Thoracic aorta (tissue), 2 donors: ENCODE measurements at regions not wholly inside any gene's neighbourhood (a gene's known extent, or its start where the extent isn't known, plus 50 kb on each side); places are given as distances from the start of the nearest gene placed in this dataset.

ENCODE experiments used
- ATAC-seq: fragments of 150-250 bp; one replicate; pipeline ENCODE4 v1.8.0; 2017; ENCODE audit warnings: low read depth; ENCODE audit not compliant: insufficient number of reproducible peaks, low FRiP score
- DNase-seq: peaks from one replicate; pipeline ENCODE4 v3.0.0-alpha.2; 2020; ENCODE audit warnings: low spot score
- H3K27ac ChIP-seq, 2 donors: fragments of 200-600 bp; sonication (generic); 1 replicate in 1 of 2; 2 replicates in 1 of 2; pipeline ENCODE4 v1.5.1; 2016; ENCODE audit warnings: mild to moderate bottlenecking in 2 of 2, moderate library complexity in 2 of 2
- H3K27me3 ChIP-seq: fragments of 200-600 bp; sonication (generic); replicated peaks from 2 replicates; pipeline ENCODE4 v1.6.0; 2016; ENCODE audit warnings: mild to moderate bottlenecking; ENCODE audit not compliant: insufficient read depth
- H3K36me3 ChIP-seq: fragments of 200-600 bp; sonication (generic); one replicate; pipeline ENCODE4 v1.5.1; 2016
- H3K4me1 ChIP-seq, 2 donors: fragments of 200-600 bp; sonication (generic); 1 replicate in 1 of 2; 2 replicates in 1 of 2; pipeline versions ENCODE4 v1.5.1 to v1.6.0; 2016; ENCODE audit warnings: low read depth in 2 of 2, mild to moderate bottlenecking in 1 of 2; ENCODE audit not compliant: control insufficient read depth in 1 of 2
- H3K4me3 ChIP-seq: fragments of 200-600 bp; sonication (generic); 2 replicates; pipeline ENCODE4 v1.5.1; 2016; ENCODE audit warnings: mild to moderate bottlenecking
- H3K9me3 ChIP-seq: fragments of 200-600 bp; sonication (generic); 2 replicates; pipeline ENCODE4 v1.5.1; 2016
- TF ChIP-seq, protein P1 (sequence below): fragments of 200-600 bp; sonication (generic); IDR thresholded peaks from one replicate; pipeline ENCODE4 v1.5.1; 2019; ENCODE audit warnings: antibody characterized with exemption

DNA sequence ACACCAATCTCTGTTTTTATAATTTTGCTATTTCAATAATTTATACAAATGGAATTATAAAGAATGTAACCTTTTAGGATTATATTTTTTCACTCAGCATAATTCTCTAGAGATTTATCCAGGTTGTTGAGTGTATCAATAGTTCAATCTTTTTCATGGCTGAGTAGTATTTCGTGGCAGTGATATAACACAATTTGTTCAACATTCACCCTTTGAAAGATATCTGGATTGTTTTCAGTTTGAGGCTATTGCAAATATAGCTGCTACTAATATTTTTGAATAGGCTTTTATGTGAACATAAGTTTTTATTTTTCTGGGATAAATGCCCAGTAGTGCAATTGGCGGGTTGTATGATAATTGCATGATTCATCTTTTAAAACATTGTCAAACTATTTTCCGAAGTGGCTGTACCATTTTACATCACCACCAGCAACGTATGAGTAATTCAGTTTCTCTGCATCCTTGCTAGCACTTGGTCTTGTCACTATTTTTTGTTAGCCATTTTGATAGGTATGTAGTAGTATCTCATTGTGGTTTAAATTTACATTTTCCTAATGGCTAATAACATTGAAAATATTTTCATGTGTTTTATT, 55.6 kb upstream of the ABCD3 start:
- TF ChIP-seq, protein P1, sequence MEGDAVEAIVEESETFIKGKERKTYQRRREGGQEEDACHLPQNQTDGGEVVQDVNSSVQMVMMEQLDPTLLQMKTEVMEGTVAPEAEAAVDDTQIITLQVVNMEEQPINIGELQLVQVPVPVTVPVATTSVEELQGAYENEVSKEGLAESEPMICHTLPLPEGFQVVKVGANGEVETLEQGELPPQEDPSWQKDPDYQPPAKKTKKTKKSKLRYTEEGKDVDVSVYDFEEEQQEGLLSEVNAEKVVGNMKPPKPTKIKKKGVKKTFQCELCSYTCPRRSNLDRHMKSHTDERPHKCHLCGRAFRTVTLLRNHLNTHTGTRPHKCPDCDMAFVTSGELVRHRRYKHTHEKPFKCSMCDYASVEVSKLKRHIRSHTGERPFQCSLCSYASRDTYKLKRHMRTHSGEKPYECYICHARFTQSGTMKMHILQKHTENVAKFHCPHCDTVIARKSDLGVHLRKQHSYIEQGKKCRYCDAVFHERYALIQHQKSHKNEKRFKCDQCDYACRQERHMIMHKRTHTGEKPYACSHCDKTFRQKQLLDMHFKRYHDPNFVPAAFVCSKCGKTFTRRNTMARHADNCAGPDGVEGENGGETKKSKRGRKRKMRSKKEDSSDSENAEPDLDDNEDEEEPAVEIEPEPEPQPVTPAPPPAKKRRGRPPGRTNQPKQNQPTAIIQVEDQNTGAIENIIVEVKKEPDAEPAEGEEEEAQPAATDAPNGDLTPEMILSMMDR: no peak
- H3K4me1 ChIP-seq: no peaks in the 10 kb centered on the region
- no peak for DNase-seq
- no peak for ATAC-seq
- no peak overlapping the region for H3K4me3 ChIP-seq
- H3K27ac ChIP-seq: no peak overlapping the region
- peaks cover 2% of the 10 kb centered on the region for H3K9me3 ChIP-seq
- no peaks in the 10 kb centered on the region for H3K36me3 ChIP-seq
- H3K27me3 ChIP-seq: no peaks in the 10 kb centered on the region

DNA sequence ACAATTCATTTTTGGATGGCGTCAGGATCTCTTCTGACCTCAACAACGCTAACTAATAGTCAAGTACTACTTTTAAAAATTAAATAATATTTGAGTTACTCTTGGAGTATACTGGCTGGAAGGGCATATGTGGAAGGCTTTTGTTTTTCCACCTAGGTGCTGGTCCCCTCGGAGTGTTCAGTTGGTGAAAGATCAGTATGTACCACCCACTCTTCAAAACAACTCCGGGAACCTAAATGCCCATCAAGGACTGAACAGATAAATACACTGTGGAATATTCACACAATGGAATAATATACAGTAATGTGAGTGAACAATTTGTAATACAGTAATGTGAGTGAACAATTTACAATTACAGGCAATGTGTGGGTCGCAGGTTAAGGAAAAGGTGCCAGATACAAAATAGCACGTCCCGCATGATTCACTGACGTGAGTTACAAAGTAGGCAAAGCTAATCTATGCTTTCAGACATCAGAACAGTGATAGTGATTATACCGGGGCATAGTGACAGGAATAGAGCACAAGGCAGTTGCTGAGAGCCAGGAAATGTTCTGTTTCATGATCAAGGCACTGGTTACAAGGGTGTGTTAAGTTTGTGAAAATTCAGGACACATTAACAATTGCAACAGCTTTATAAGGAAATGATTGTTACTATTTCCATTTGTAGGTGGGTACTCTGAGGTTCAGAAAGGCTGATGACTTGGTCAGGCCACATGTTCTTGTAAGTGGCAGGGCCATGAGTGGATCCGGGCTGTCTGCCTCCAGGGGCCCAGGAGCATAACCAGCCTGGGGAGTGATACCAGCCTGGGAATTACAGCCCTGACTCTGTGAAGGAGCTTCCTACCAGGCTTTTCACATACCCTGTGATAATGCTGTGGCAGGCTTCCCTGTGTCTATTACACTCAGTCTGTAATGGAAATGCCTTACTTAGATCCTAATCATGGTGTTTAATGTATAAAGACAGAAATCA, 59.3 kb upstream of the ABCD3 start:
- Histone ChIP-seq H3K27me3 (no peaks in the 10 kb centered on the region), H3K36me3 (no peaks in the 10 kb centered on the region), H3K4me1 (no peaks in the 10 kb centered on the region), H3K4me3 (no peak overlapping the region), H3K27ac (no peak overlapping the region), H3K9me3 (peaks cover 2% of the 10 kb centered on the region)
- ATAC-seq (no peak), DNase-seq (no peak)
- TF ChIP-seq, protein P1: no peak

DNA sequence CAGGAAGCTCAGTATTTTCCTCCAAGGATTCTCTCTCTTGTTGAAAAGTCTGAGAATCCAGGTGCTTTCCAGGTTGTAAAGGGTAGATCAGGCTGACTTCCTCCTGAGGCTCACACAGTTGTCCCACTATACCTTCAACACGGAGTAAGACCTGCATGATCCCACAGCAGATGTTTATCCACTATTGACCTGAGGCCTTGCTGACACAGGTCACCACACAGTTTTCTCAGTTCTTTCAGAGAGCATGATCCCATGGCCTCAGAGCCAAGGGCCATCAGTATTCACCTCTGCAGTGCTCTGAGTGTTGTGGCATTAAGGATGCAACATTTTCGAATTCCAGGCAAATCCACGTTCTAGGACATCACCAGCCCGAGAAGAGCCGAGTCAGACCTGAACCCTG, 60.5 kb upstream of the ABCD3 start:
- no peaks in the 10 kb centered on the region for H3K27me3 ChIP-seq
- no peak for ATAC-seq
- DNase-seq: no peak
- TF ChIP-seq, protein P1: no peak
- H3K9me3 ChIP-seq: peaks cover 2% of the 10 kb centered on the region
- H3K27ac ChIP-seq: no peak overlapping the region
- H3K36me3 ChIP-seq: no peaks in the 10 kb centered on the region
- no peak overlapping the region for H3K4me3 ChIP-seq
- H3K4me1 ChIP-seq: no peaks in the 10 kb centered on the region

DNA sequence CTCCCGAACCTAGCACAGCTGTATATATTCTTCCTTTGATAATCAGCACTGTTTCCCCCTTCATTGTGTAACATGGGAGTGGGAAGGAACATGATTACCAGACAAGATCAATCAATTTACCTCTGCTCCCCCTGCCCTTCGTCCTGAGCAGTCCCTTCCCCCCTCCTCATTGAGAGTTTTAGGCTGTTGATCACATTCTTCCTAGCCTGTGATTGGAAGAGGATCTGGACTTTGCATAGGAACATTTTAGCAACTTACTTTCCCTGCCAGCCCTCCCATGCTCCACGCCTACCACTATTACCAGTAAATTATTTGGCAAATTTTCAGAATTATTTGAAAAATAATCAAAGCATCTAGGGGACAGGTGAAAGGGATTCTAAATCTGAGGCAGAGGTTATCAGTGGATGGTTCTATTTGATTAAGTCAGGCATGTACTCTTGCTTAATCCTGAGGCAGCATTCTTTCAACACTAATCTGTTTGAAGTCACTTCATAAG, 62.7 kb upstream of the ABCD3 start:
- Histone ChIP-seq H3K4me3 (no peak overlapping the region), H3K27me3 (no peaks in the 10 kb centered on the region), H3K9me3 (no peaks in the 10 kb centered on the region), H3K4me1 (no peaks in the 10 kb centered on the region), H3K36me3 (no peaks in the 10 kb centered on the region), H3K27ac (no peak overlapping the region)
- TF ChIP-seq, protein P1: no peak
- DNase-seq: no peak
- ATAC-seq: no peak

DNA sequence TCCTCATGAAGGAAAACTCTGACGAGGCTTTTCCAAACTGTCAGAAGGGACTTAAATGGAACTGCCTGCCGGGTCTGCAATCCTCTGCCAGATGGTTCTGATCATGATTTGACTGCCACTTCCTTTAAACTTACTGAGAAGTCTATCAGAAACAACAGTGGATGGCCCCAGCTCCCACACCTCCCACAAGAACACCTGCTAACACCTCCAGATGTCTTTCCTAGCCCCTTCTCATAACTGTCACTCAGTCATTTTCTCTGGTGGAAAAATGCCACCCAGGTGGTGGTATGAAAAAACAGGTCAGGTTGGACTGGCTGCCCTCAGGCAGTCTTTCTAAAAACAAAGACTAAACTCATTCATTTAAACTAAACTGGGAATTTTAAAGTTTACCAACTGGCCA, 66.7 kb upstream of the ABCD3 start:
- no peak for DNase-seq
- Histone ChIP-seq H3K4me3 (no peak overlapping the region), H3K27me3 (no peaks in the 10 kb centered on the region), H3K4me1 (no peaks in the 10 kb centered on the region), H3K36me3 (no peaks in the 10 kb centered on the region), H3K27ac (no peak overlapping the region), H3K9me3 (no peaks in the 10 kb centered on the region)
- no peak for ATAC-seq
- TF ChIP-seq, protein P1: no peak
